Cardiac muscle cell (in vitro differentiated cells and primary cell): ENCODE measurements at regions not wholly inside any gene's neighbourhood (a gene's known extent, or its start where the extent isn't known, plus 50 kb on each side); places are given as distances from the start of the nearest gene placed in this dataset.

Experiments
- DNase-seq, 2 donors: peaks; one replicate each; pipeline versions ENCODE4 v3.0.0 to v3.0.0-alpha.2; 2010 to 2017; ENCODE audit warnings: low read depth in 1 of 2, low spot score in 1 of 2
- H3K27ac ChIP-seq: fragments of 200-600 bp; sonication (generic); 2 replicates; pipeline ENCODE4 v1.5.1; 2016
- H3K27me3 ChIP-seq: fragments of 200-600 bp; sonication (generic); 2 replicates; pipeline ENCODE4 v1.6.0; 2016; ENCODE audit warnings: control low read depth
- H3K36me3 ChIP-seq: fragments of 200-600 bp; sonication (generic); 2 replicates; pipeline ENCODE4 v1.5.1; 2016; ENCODE audit warnings: control low read depth
- H3K4me1 ChIP-seq: fragments of 200-600 bp; sonication (generic); 2 replicates; pipeline ENCODE4 v1.8.1; 2017; ENCODE audit warnings: low read depth, mild to moderate bottlenecking, mixed run types
- H3K4me3 ChIP-seq: fragments of 200-600 bp; sonication (generic); 2 replicates; pipeline ENCODE4 v1.5.1; 2016; ENCODE audit warnings: mild to moderate bottlenecking
- H3K9me3 ChIP-seq: fragments of 200-600 bp; sonication (generic); 2 replicates; pipeline ENCODE4 v1.5.1; 2017; ENCODE audit warnings: low read depth, mild to moderate bottlenecking, control low read depth
- TF ChIP-seq, protein P1 (sequence below): IDR thresholded peaks from 2 replicates; pipeline ENCODE4 v1.5.1; 2012; ENCODE audit warnings: low read depth, mild to moderate bottlenecking, low read length

DNA sequence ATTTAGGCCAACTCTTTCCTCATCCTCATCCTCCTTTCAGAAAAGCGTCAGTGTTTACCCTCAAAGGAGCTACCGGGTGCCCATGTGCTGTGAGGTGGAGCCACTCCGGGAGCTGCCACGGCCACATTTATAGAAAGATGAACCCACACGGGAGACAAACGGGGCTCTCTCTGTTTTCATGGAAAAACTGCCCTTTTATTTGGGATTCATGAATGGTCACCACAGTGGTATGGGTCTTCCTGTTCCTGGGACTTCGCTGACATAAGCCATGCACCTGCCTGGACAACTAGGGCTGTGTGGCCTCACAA lies 224.2 kb downstream of the ZIC5 start:
- Histone ChIP-seq H3K4me1 (peaks cover 49% of the 10 kb centered on the region), H3K27ac (peak overlapping the region; percentile 60)

GRCh38 chr13:99746637-99747402 lies 224.7 kb downstream of the ZIC5 start:
- peaks cover 53% of the 10 kb centered on the region for H3K4me1 ChIP-seq
- H3K9me3 ChIP-seq = no peaks in the 10 kb centered on the region
- TF ChIP-seq, protein P1, sequence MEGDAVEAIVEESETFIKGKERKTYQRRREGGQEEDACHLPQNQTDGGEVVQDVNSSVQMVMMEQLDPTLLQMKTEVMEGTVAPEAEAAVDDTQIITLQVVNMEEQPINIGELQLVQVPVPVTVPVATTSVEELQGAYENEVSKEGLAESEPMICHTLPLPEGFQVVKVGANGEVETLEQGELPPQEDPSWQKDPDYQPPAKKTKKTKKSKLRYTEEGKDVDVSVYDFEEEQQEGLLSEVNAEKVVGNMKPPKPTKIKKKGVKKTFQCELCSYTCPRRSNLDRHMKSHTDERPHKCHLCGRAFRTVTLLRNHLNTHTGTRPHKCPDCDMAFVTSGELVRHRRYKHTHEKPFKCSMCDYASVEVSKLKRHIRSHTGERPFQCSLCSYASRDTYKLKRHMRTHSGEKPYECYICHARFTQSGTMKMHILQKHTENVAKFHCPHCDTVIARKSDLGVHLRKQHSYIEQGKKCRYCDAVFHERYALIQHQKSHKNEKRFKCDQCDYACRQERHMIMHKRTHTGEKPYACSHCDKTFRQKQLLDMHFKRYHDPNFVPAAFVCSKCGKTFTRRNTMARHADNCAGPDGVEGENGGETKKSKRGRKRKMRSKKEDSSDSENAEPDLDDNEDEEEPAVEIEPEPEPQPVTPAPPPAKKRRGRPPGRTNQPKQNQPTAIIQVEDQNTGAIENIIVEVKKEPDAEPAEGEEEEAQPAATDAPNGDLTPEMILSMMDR = no peak
- H3K27me3 ChIP-seq = no peaks in the 10 kb centered on the region
- no peak overlapping the region for H3K4me3 ChIP-seq
- H3K36me3 ChIP-seq = no peaks in the 10 kb centered on the region
- peak overlapping the region; percentile 60 for H3K27ac ChIP-seq
- DNase-seq = peak in 1 of 2 donors; percentile 58

More for the DNA sequence above, 224.2 kb downstream of the ZIC5 start:
- H3K9me3 ChIP-seq = no peaks in the 10 kb centered on the region
- no peaks in the 10 kb centered on the region for H3K27me3 ChIP-seq
- H3K4me3 ChIP-seq = no peak overlapping the region
- H3K36me3 ChIP-seq = no peaks in the 10 kb centered on the region
- no peak for DNase-seq
- TF ChIP-seq, protein P1 = no peak

DNA sequence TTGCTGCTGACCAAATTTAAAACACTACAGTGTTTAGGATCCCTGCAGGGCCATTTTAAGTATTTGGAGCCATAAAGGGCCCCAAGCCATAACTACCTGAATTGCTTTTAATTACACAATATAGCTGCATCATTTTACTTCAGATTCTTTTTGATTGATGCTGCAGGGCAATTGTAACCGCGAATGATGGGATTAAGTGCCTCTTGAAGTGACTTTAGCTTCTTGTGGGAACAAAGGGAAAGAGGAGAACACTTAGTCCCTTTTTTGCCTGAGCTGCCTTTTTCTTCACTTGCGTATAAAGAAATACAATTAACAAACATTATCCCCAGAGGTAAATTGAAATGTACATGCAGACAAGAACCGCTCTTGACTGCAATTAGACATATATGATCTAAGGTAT lies 228.5 kb downstream of the ZIC5 start:
- no peak overlapping the region for H3K4me3 ChIP-seq
- H3K4me1 ChIP-seq = peaks cover 76% of the 10 kb centered on the region
- no peak for DNase-seq
- TF ChIP-seq, protein P1 = no peak
- H3K27me3 ChIP-seq = no peaks in the 10 kb centered on the region
- no peaks in the 10 kb centered on the region for H3K9me3 ChIP-seq
- H3K27ac ChIP-seq = no peak overlapping the region
- H3K36me3 ChIP-seq = no peaks in the 10 kb centered on the region

DNA sequence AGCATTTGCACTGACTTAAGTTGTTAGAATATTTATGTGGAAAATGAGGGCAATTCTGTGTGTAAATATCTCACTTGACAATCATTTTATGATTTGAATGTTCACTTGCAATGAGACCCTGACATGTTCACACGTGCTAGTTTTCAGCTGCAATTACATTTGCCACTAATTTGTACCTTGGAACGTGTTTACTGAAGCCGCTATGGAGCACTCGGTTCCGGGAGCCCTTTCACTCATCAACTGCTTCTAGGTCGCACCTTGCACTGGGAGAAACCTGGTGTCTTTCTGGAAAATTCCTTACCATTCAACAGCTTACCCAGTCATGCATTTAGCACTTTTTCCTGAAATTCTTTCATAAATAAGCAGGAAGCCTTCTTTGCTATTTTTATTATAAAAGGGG lies 229.6 kb downstream of the ZIC5 start:
- Histone ChIP-seq H3K9me3 (no peaks in the 10 kb centered on the region), H3K4me3 (no peak overlapping the region), H3K27ac (no peak overlapping the region), H3K27me3 (no peaks in the 10 kb centered on the region), H3K36me3 (no peaks in the 10 kb centered on the region), H3K4me1 (peaks cover 81% of the 10 kb centered on the region)
- DNase-seq = no peak
- TF ChIP-seq, protein P1 = no peak

DNA sequence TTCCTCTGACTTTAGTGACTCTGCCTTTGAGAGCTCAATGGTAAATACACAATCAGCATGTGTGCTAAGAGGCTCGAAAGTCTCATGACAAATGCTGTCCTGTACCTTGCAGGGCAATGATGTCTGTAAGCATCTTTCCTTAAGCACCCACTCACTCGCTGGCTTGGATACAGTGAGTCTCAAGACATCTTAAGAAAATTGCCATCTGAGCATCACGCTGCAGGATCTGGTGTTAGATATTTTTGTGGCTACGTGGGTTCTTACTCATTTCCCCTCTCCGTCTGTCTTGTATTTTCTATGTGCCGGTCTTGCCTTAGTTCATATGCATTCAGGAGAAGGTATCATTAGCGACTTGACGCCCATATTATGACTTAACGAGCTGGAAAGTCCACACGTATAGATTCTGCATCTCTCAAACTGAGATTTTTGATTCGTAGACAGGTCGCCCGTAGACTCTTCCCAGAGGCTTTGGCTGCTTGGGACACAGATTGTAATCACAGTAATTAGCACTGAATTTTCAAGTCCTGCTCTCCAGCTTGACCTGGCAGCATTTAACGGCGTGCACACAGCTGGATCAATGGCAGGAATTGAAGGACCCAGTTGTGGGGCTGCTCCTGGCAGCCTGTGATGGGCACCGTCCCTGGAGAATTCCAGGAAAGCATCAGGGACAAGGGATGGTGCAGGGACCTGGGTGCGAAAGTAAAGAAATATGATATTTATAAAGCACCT lies 231.2 kb downstream of the ZIC5 start:
- no peaks in the 10 kb centered on the region for H3K9me3 ChIP-seq
- no peaks in the 10 kb centered on the region for H3K36me3 ChIP-seq
- H3K27me3 ChIP-seq = no peaks in the 10 kb centered on the region
- no peak overlapping the region for H3K27ac ChIP-seq
- peaks cover 72% of the 10 kb centered on the region for H3K4me1 ChIP-seq
- TF ChIP-seq, protein P1 = no peak
- DNase-seq = no peak
- no peak overlapping the region for H3K4me3 ChIP-seq
